T-helper 2 cell treated with Interferon-gamma antibody and Interleukin-4, amounts not matched to agents 100 ng/mL and 5 ng/mL, for 36 hours (primary cell): ENCODE measurements at regions not wholly inside any gene's neighbourhood (a gene's known extent, or its start where the extent isn't known, plus 50 kb on each side); places are given as distances from the start of the nearest gene placed in this dataset.

Experiments used
- intact Hi-C: fragments of 100-400 bp; cut with micrococcal nuclease; formaldehyde crosslinking; loops from one replicate; pipeline ENCODE4 v1.15.1; 2023

GRCh38 chr1:168917796-168918195 lies 188.7 kb upstream of the ATP1B1 start:
- intact Hi-C loops = no loop called here

GRCh38 chr1:168918860-168919741 lies 187.4 kb upstream of the ATP1B1 start:
- intact Hi-C loops = no loop called here

- intact Hi-C loops = no loop called here
Observed at GRCh38 chr1:168920456-168921094, 185.9 kb upstream of the ATP1B1 start.

GRCh38 chr1:168921629-168922028 lies 184.9 kb upstream of the ATP1B1 start:
- intact Hi-C loops = no loop called here

- intact Hi-C loops = no loop called here
Observed at GRCh38 chr1:168923521-168924136, 182.9 kb upstream of the ATP1B1 start.

GRCh38 chr1:168924976-168925375 lies 181.5 kb upstream of the ATP1B1 start:
- intact Hi-C loops = no loop called here

GRCh38 chr1:168926236-168926635 lies 180.3 kb upstream of the ATP1B1 start:
- intact Hi-C loops = no loop called here

- intact Hi-C loops = no loop called here
Observed at GRCh38 chr1:168932539-168932938, 174.0 kb upstream of the ATP1B1 start.

GRCh38 chr1:168933141-168933805 lies 173.2 kb upstream of the ATP1B1 start:
- intact Hi-C loops = no loop called here

GRCh38 chr1:168939110-168939946 lies 167.2 kb upstream of the ATP1B1 start:
- intact Hi-C loops = no loop called here

- intact Hi-C loops = no loop called here
Observed at GRCh38 chr1:168939947-168940223, 166.6 kb upstream of the ATP1B1 start.

GRCh38 chr1:168941640-168942039 lies 164.8 kb upstream of the ATP1B1 start:
- intact Hi-C loops = no loop called here

GRCh38 chr1:168942165-168942564 lies 164.3 kb upstream of the ATP1B1 start:
- intact Hi-C loops = no loop called here

GRCh38 chr1:168945870-168946269 lies 160.6 kb upstream of the ATP1B1 start:
- intact Hi-C loops = no loop called here

GRCh38 chr1:168947041-168947440 lies 159.4 kb upstream of the ATP1B1 start:
- intact Hi-C loops = no loop called here

GRCh38 chr1:168949672-168950071 lies 156.8 kb upstream of the ATP1B1 start:
- intact Hi-C loops = no loop called here

- intact Hi-C loops = no loop called here
Observed at GRCh38 chr1:168957818-168958217, 148.7 kb upstream of the ATP1B1 start.

- intact Hi-C loops = no loop called here
Observed at GRCh38 chr1:168958562-168959289, 147.8 kb upstream of the ATP1B1 start.

GRCh38 chr1:168959382-168959781 lies 147.1 kb upstream of the ATP1B1 start:
- intact Hi-C loops = no loop called here

- intact Hi-C loops = no loop called here
Observed at GRCh38 chr1:168960114-168960513, 146.4 kb upstream of the ATP1B1 start.
